ENCODE measurements at regions not wholly inside any gene's neighbourhood (a gene's known extent, or its start where the extent isn't known, plus 50 kb on each side); places are given as distances from the start of the nearest gene placed in this dataset.

DNA sequence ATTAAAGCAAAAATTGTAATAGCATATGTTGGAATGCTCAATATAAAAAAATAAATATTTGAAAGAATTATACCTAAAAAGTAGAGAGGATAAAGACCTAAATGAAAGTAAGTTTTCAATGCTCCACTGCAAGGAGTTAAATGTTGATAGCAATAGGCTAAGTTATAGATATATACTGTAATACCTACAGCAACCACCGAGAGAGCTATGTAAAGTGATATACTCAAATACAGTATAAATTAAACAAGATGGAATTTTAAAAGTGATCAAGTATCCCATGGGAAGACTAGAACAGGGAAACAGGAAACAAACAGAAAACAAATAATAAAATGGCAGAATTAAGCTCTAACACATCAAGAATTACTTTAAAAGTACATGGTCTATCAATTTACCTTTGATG, 73.9 kb downstream of the CASP3 start:
- no peak for DNase-seq

DNA sequence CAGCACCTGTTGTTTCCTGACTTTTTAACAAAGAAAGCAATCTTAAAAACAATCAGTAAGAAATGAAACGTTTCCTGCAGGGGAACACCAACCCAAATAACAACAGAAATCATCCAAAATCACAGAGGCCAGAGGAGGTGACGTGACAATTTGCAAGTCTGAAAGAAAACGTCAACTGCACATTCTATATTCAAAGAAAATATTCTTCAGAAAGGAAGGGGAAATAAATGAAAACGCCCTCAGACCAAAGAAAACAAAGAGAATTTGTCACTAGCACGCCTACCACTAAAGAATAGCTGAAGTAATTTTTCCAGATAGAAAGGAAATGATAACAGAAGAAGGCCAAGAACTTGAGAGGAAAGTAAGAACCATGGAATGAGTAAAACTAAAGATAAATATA, 74.4 kb downstream of the CASP3 start:
- no peak for DNase-seq

DNA sequence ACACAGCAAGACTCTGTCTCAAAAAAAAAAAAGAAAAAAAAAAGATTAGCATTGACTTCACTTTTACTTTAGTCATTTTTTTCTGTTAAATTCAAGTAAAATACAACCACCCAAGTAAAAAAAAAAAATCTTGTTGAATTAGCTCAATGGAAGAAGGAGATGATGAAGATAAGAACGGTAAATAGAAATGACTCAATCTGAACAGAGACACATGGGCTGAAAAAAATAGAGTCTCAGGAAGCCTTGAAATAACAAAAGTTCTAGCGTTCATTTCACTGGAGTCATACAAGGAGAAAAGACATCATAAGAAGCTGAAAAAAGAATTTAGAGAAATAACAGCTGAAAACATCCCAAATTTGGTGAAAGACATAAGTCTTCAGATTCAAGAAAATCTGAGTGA, 75.5 kb downstream of the CASP3 start:
- no peak for DNase-seq

GRCh38 chr4:184568770-184569169, 80.5 kb downstream of the CASP3 start:
- no peak for DNase-seq

DNA sequence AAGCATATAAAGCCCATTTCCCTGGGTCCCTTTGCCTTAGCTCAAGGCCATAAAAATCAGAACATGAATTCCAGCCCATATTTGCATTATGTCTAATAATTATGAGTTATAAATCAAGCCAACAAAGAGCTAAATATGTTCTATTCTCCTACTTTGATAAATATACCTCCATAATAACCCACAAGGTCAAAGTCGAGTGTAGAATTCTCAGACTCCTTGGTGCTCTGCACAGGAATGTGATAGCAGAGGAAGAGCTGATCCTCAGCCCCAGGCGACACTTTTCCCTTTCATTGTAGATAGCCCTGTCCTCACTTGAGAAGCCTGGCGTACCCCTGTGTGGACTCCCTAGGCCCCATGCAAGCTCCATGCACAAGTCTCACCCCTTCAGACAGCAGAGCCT, 85.6 kb downstream of the CASP3 start:
- DNase-seq = no peak

- DNase-seq = no peak
Observed at GRCh38 chr4:184558996-184559395, 84.6 kb upstream of the IRF2 start.

- no peak for DNase-seq
Observed at GRCh38 chr4:184553891-184554290, 79.5 kb upstream of the IRF2 start.

- no peak for DNase-seq
Observed at GRCh38 chr4:184550476-184550875, 76.1 kb upstream of the IRF2 start.

DNA sequence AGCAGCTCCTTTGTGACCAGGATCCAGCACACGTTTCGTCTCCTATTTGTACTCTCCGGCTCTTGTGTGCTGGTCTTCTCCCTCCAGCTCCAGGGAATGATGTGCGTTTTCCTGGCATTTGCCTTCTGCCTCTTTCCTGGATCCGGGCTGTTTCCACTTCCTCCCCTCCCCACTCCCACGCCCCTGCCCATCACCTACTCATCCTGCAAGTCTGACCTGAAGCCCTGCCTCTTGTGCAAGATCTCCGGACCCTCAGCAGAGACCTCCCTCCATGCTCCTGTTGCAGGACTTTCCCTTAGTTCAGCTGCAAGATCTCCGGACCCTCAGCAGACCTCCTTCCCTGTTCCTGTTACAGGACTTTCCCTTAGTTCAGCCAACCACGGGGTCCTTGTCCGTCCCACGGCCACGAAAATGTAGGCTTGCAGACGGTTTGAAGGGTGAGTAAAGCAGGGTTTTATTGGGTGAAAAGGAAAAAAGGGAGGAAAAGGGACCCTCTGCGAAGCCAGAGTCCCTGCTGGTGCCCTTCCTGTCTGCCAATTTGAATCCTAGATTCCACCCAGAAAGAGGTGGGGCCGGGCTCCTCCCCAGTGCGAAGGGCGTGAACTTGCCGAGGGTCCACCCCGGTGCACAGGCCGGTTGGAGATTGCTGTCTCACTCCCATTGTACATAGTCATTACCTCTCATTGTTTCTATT, 74.4 kb upstream of the IRF2 start:
- DNase-seq = no peak

GRCh38 chr4:184548316-184548647, 73.9 kb upstream of the IRF2 start:
- no peak for DNase-seq

- DNase-seq = no peak
Observed at GRCh38 chr4:184544788-184545409, 70.5 kb upstream of the IRF2 start.

DNA sequence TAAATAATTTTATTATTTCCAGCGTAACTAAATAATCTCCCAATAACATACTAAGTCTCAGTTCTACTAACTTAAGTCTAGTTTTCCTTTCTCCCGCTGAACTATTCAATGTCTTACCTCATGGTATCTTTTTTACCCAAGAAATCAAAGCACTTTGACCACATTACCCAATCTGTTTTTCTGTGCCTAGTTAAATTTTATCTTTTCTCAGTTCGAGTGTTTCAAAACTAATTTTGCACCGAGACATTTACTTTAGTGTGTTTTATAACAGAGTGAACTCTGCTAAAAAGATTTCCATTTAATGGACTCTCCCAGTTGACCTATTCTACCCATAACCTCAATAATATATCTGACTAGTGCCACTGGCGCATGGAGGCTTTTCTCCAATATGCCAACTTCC, 67.6 kb upstream of the IRF2 start:
- no peak for DNase-seq

- no peak for DNase-seq
Observed at GRCh38 chr4:184540307-184540706, 66.0 kb upstream of the IRF2 start.

DNA sequence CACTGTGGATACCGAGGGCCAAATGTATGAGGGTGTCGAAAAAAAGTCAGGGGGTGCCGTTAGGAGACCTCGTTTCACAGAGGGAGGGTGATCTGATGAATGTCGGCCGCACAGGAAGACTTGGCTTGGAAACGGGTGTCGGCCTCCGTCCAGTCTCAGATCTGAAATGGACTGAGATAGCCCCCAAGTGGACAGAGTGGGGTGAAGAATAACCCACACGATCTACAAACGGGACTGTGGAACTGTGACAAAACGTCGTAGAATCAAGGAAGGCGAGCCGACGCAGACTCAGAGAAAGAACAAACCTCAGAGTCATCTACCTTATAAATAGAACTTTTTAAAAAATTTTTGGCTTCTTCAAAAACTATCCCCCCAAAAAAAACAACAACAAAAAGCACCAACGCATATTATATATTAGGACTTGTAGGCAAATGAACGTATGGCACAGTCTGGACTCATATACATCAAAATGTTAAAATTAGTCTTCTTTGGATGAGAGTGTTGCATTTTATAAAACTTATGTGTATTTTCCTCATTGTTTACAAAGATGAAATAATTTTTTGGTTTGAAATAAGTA, 63.8 kb upstream of the IRF2 start:
- DNase-seq = peak; percentile 48 to 61

- DNase-seq = peak; percentile 65 to 76
Observed at GRCh38 chr4:184537269-184538022, 63.1 kb upstream of the IRF2 start.

DNA sequence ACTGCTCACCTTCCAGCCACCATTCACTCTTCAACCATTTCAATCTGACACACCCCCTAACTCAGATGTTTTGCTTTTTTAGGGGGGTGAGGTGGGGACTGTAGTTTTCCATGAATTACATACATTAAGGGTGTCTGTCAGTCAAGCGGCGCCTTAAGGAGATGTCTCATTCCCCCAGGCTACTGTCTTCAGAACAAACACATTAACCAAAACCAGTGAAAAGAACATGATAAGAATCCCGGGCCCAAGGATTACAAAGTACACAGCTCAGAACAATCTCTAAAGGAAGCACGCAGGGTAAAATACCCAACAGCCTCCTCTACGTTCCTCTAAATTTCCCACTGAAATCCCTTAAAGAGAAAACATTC, 62.5 kb upstream of the IRF2 start:
- DNase-seq = no peak

DNA sequence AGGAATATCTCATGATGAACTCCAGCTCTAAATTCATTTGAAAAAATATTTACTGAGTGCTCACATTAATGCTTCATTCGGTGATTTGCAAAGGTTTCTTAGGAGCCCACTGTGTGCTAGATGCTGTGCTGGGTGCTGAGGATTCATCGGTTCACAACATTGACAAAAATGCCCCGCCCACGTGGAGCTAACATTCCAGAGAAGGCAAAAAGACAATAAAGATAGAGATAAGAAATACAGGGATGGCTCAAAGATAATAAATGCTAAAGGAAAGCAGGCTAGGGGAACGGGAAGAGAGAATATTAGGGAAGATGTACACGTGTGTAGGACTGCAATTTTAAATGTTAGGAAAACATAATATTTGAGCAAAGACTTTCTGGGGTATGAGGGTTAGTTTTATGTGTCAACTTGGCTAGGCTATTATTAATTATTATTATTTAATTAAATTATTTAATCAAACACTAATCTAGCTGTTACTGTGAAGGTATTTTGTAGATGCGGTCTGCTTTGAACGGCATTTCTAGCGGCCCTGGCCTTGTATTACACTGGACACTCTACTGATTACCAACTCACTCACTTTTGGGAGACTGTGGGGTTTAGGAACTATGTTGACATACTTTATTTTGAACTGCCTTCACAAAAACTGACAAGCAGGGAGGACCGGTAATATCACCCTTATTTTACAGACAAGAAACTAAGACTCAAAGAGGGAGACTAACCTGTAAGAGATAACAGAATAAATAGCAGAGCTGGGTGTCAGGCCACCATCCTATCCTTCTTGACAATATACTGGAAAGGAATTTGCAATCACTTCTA, 61.9 kb upstream of the IRF2 start:
- DNase-seq = no peak

DNA sequence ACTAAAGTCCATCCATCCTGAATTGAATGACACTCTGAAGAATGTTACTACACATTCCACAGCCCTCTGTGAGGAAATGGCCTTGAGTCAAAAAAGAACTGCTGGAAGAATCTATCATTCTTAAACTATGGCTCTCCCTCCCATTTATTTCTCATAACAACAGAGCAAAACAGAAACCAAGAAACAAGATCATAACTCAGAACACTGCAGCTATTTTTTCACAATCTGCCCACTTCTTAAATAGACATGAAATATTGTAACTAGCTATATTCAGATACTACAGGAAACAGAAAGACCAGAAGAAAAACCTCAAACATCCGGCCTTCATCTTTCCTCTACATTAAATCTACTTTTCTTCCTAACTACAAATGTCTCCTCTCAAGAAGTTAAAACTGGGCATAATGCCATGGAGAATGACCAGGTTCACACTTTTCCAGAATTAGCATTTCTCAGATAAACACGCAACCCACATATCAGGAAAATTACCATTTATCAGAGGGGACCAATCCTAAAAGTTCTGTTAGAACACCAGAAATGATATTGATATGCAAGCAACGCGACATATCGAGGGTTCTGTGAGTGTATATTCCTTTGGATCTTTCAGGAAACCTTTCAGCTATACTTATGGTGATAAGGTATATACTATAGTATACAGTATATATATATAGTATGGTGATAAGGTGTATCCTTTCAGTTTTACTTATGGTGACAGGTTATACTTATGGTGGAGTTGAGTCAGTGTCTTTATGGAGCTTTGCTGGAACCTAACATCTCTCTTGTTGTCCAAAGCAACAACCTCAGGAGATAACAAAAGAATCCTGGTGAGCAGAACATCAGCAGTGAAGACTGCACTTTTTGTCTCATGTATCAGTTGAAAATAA, 60.4 kb upstream of the IRF2 start:
- no peak for DNase-seq

GRCh38 chr4:184533908-184534307, 59.6 kb upstream of the IRF2 start:
- DNase-seq = no peak

GRCh38 chr4:184531008-184531407, 56.7 kb upstream of the IRF2 start:
- no peak for DNase-seq

DNA sequence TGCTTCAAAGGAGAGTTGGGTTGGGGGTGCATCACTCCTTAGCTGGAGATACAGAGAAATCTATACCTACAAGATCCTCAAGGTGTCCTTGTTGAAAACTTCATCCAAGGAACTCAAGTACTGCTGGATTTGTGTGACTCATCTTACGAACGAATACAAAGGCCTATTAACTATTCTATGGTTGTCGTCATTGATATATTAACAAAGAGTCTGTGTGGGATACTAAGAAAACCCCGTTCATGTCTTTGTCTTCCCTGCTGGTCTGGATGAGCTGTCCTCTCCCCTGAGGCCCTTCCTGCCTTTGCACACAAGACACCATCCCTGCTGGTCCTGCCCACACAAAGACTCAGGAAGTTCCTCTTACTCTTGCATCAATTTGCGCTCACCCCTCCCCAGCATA, 54.9 kb upstream of the IRF2 start:
- no peak for DNase-seq

DNA sequence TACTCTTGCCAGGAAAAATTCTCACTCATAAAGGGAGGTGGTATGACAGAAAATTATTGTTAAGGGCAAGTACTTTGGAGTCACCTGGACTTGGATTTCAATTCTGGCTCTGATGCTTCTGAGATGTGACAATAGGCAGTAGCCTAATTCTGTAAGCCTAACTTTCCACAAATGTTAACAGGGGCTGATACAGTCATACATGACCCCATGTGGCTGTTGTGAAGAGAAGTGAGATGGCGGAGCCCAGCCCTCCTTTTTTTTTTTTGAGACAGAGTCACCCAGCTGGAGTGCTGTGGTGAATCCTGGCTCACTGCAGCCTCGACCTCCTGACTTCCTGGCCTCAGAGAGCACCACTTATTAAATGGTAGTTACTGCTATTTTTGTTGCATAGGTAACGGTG, 54.4 kb upstream of the IRF2 start:
- DNase-seq = no peak

Data from SHP77 (cell line).